Stimulated activated CD4-positive, alpha-beta T cell treated with anti-CD3 and anti-CD28 coated beads, Interleukin-15, amount 100 ng/mL, for 48 hours (primary cell): ENCODE measurements at regions not wholly inside any gene's neighbourhood (a gene's known extent, or its start where the extent isn't known, plus 50 kb on each side); places are given as distances from the start of the nearest gene placed in this dataset.

Experiments used
- DNase-seq, 2 donors: peaks; one replicate each; pipeline ENCODE4 v3.0.0-alpha.2; 2020; ENCODE audit warnings: low read depth in 2 of 2

DNA sequence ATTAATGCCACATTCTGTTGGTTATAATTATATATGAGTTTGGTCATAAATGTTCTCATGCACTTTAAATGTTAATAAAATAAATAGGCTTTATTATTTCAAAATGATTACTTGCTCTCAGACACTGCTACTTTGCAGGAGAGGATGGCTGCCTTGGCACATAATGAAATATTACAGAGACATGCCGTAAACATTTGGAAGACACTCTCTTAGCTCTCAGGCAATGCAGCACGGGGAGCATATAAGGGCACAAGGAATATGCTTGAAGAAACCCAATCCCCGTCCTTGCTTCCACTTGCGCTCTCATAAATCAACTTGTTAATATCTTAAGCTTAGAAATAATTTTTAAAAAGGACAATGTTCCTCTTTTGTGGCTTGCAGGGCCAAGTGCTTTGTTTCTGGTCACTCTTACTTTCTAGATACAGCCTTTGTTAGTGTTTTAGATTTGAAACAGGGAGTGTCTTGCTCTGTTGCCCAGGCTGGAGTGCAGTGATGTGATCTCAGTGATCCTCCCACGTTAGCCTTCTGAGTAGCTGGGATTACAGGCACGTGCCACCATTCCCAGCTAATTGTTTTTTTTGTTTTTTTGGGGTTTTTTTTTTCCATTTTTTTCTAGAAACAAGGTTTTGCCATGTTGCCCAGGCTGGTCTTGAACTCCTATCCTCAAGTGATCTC lies 445.0 kb downstream of the SPRY1 start:
- DNase-seq = no peak

DNA sequence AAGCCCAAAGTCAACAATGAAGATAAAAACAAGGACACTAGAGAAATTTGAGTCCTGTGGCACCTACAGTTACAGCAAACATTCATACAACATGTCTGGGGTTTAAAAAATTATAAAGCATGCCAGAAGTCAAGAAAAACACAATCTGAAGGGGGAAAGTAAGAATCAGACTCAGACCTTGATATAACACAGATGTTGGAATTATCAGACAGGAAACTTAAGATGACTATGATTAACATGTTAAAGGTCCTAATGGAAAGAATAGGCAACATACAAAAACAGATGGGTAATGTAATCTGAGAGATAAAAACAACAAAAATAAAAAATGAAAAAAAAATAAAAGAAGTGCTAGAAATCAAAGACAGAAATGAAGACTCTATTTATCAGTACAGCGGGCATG lies 446.5 kb downstream of the SPRY1 start:
- no peak for DNase-seq

DNA sequence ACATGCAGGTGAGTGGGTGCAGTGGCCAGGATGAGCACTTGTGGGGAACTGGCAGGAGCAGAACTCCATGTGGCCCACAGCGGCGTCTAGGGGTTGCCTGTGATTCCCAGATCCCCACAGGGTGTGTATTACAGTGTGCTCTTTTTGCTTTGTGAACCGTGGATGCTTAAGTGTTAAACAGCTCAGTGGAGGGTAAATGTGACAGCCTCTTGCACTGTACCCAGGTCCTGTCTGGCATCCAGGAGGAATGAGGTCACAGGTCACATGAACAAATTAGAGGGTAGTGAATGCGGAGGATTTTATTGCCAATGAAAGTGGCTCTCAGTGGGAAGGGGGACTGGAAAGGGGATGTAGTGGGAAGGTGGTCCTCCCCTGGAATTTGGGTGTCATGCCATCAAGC lies 447.8 kb downstream of the SPRY1 start:
- no peak for DNase-seq

DNA sequence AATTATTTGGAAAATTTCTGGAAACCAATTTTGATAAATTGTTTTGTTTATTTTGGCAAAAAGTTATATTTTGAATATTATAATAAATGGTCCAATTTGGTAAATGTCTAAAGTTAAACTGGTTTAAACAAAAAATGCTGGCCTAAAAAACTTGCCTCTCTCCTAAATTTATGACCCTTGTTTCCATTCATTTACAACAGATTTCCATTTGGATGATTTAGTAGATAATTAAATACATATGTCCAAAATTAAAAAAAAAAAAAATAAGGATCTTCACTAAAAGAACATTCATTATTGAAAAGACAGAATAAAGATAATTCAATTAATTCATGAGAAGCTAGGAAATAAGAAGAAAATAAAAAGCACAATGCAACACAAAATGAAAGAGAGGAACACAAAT lies 449.5 kb downstream of the SPRY1 start:
- no peak for DNase-seq

DNA sequence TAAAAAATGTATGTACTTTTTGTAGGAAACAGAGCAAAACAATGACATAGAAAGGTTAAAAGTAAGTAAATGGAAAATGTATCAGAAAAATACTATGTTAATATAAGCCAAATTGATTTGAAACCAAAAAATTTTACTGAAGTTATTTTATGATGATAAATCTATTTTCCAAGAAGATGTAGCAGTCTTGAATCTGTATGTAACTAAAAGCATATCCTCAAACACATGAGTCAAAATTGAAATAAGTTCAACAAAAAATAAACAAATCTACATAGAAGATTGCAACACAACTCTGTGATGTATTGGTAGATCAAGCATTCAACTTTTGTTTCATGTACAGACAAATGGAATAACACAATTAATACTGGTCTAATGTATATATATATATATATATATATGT lies 450.0 kb downstream of the SPRY1 start:
- no peak for DNase-seq

DNA sequence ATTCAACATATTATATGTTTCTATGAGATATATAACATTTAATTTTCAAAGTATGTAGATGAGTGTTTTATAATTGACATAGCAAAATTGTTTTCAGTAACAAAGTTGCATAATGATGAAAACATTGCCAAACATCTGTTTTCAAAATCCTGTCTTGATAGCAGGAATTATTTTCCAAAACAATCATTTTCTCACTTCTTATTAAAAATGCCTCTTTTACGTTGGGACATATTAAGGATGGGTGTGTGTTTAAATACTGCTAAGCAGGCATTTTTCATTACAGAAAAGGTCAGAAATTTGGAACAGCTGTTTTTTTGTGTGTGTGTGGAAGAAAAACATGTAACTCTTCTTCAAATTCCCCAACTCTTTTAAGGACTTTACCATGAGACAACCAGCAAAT lies 452.0 kb downstream of the SPRY1 start:
- DNase-seq = no peak

DNA sequence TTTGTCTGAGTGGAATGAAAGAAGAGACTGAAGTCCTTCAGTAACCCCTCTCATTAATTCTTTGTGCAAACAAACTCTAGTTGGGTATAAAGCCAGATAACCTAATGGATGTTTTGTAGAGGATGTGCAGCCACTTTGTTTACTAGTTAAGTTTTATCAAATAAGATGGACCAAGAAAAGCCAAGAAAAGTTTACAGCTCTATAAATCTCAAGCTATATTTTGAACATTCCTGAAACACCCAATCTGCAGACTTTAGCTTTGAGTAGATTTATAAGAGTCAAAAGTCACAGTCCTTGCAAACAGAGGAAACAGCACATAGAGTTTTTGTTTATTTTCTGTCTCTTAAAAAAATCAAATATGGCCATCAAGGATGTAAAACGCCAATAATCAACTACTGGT lies 452.9 kb downstream of the SPRY1 start:
- no peak for DNase-seq

DNA sequence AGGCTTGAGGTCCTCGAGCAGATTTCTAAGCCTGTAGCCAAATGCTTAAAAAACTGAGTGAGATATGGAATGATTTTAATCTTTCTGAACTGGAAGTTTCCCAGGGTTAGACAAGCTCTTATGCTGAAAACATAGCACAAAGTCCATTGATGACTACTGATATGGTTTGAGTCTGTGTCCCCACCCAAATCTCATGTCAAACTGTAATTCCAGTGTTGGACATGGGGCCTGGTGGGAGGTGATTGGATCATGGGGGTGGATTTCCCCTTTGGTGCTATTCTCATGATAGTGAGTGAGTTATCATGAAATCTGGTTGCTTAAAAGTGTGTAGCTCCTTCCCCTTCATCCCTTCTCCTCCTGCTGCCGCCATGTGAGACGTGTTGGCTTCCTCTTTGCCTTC lies 454.9 kb downstream of the SPRY1 start:
- no peak for DNase-seq

DNA sequence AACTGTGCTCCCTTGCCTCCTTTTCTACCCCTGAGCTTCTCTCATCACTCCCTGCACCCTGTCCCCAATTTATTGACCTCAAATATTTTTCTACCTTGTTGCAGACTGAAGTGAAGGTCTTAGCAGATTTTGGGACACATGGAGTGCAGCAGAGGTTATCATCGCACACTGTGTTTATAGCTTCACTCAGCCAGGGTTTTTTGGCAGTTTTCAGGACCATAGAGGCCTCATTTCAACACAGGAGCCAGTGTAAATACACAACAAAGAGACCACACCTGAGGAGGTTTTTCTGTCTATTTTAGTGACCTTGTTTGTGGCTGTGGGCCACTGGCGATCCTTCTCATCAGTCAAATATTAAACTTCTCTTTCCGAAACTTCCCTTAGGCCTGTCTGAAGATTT lies 457.1 kb downstream of the SPRY1 start:
- no peak for DNase-seq

DNA sequence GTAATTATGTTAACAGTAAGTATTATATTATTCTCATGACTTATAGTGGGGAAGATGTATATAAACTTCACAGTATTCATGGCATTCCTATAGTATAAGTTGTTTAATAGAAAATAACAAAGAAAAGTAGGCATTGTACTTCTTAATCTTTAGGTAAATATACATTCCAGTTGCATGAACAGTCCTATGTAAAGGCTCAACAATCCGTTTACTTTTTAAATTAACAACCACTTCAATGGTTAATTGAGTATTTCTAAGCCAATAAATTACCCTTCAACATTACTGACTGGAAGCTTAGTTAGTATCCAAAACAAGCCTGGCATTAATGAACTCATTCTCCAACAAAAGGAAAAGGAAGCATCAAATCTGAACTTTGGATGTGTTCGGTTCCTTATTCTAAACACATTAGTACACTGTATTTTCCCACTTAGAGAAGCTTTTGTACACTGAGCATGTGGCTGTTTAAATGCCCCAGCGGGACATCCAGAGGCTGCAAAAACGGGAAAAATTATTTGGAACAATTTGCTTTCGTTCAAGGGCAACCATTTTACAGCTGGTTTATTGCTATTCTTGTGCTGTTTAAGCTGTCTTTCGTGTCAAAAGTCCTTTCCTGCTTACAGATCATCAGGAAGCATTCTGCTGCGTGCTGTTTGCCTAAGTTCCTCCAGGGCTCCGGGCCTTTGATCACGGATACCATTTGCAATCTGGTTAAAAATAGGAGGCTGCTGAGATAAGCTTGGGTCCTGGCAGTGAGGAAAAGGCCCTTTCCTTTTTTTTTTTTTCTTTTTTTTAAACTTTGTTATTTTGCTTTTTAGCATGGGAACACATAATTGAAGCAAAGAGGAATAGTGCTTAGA lies 460.3 kb downstream of the SPRY1 start:
- DNase-seq = no peak

DNA sequence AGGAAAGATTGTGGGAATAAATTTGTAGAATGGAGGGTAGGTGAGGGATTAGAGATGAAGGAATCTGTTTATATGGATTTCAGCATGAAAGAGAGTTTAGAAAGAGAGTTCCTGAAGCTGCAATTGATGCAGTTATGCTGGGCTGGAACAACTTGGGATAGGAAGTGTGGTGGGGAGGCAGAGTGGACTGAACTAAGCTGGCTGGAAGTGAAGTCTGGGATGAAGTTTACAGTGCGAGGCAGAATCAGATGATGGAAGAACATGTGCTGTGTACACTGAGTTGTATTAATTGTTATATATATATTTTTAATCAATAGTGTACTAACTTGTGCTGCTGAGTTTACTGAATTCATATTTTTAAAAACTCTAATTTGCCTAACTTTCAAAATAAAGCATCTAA lies 461.9 kb downstream of the SPRY1 start:
- DNase-seq = no peak

DNA sequence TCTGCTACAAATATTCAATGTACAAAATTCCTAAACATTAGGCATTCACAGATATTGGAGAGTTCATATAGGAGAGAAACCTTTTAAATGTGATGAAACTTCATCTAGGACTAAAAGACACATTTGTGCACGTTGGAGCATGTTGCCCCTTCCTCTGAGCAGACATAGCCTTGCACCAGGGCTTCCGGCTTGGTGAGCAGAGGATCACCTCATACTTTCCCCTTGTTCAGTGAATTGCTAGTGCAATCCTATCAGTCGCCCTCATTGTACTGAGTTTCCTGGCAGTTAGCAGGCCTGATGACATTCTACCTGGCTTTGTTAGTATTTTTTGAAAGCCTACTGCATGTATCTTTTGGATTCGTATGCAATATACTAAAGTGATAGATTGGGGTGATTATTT lies 466.2 kb downstream of the SPRY1 start:
- no peak for DNase-seq

DNA sequence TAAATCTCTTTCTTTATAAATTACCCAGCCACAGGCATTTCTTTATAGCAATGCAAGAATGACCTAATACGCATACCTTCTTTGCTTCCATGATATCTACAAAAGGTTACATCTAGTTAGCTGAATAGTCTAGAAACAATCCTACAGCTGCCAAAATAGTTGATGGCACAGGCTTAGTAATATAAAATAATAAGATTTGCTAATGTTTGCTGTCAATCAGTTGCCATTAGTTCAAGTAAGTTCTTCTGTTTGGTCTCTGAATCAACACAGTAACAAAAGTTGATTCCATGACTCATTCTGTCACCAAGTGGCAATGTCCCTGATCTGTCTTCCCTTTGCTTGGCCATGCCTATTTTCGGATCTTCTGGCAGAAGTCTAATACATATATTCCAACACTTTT lies 470.2 kb downstream of the SPRY1 start:
- DNase-seq = no peak

DNA sequence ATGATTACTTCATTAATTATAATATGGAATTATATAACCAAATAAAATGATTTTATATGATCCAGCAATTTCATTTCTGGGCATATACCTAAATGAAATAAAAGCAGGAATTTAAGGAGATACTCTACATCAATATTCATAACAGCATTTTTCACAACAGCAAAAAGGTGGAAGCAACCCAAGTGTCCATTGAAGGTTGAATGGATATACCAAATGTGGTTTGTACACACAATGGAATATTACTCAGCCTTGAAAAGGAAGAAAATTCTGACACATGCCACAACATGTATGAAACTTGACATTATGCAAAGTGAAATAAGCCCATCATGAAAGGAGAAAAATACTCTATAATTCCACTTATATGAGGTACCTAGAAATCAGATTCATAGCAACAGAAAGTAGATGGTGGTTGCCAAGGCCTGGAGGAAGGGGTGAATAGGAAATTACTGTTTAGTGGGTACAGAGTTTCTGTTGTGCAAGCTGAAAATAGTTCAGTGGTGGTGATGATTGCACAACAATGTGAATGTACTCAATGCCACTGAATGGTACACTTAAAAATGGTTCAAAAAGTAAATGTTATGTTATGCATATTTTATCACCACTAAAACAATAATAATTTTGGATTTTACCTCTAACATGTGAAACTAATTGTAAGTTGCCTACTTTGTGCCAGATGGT lies 471.5 kb downstream of the SPRY1 start:
- DNase-seq = no peak

DNA sequence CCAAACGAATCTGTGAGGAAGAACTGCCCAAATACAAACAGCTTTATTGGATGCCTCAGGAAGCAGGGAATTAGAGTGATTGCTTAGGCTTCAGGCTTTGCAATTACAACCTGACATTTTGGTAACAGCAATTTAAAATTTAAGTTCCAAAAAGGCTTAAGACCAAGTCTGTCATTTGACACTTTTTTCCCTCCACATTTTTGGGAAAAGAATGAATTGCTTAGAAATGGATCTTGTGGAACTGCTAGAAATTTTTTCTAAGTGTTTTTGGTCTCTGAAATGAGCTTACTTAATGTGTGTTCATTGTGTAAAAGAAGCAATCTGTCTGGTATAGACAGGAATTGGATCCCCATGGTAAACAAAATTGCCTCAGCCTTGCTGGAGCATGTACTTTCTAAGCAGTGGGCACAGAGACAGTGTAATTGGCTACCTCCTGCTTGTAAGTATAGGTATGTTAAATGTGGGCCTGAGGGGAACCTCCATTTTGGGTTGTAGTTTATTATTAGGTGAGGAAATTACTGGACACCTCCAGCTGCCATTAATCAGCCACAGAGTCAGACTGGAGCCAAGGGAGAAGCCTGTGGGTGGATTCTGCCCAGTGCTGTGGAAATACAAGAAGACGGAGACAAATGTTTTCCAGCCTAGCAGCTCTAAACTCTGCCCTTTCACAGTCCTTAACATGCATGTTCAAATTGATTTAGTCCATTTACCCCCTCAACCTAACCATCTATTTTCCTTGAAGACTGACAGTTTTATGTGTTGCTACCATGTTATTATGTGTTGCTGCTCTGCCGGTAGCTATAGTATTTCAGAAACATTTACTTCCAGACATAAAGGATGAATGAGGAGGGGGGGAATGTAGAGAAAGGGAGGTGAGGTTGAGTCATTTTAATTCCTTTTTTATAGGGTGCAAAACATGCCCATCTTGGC lies 473.0 kb downstream of the SPRY1 start:
- no peak for DNase-seq

DNA sequence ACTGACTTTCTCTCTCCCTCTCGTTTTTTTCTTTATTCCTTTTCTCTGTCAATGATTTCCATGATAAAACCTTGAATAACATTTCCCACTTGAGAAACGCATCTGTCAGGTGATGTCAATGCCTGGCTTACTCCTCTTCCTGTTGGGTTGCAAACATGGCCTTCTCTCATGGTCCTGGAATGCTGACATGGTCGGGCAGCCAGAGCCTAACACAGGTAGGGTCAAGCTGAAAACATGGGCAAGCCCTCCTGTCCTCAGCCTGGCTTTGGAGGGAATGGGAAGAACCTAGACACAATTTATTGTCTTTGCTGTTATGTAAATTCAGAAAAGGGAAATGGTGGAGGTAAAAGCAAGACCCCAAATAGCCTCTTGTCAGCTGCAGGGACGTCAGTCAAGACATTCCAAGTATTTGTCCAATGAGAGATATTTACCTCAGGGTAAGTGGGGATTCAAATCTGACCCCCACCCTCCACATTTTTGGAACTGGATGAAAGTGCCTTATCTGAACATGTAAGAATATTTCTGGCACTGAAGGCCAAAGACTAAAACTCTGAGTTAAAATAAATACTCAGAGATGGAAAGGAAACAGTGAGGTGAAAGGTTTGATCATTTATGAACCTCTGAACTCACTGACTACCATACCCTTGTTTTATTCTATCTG lies 473.8 kb downstream of the SPRY1 start:
- no peak for DNase-seq

DNA sequence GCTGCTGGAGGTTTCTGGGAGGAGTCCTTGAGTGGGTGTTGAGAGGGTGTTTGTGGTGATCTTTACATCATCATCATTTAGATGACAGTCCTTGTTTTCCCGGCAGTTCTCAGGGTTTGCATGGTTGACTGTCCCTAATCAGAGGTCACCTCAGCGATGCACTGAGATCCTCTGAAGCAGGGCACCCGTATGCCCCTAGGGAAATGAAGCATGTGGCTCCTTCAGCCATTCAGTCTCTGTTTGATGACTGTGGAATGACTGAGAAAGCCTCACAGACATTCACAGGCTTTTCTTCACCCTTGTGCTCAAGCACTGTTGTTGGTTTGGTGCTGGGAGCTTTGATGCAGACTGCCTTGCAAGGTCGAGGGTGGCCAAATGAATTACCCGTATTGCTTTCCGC lies 474.7 kb downstream of the SPRY1 start:
- no peak for DNase-seq

DNA sequence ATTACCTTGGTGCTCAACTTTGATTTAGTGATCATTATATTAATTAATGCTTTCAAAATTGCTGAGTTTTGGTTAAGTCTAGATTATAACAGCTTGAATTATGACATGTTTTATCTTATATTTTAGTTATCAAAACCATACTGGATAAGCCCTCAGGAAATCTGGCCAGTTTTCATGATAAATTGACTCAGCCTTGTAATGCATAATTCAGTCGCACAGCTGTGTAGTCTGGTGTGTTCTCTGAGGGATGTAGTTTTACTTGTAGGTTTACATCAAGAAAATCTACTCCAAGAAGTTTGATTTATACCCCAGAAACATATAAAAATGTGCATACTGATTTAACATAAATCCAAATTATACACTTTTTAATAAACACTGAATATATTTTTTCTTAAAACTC lies 477.5 kb downstream of the SPRY1 start:
- no peak for DNase-seq

DNA sequence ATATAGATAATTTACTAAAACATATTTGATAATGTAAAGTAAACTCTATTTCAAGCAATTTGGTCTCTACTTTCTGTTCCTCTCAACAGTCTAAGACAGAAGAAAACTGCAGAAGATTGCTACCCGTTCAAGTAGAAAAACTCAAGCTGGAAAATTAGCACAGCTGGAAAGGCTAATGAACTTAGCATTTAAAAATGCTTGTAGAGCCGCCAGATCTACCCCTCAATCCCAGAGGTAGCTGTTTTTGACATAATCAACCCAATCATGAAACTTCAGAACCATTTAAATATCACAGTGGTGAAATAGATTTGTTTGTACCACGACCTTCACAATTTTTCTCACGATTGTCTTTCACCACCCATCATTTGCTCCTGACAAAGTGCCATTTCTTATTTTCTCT lies 479.5 kb downstream of the SPRY1 start:
- no peak for DNase-seq

DNA sequence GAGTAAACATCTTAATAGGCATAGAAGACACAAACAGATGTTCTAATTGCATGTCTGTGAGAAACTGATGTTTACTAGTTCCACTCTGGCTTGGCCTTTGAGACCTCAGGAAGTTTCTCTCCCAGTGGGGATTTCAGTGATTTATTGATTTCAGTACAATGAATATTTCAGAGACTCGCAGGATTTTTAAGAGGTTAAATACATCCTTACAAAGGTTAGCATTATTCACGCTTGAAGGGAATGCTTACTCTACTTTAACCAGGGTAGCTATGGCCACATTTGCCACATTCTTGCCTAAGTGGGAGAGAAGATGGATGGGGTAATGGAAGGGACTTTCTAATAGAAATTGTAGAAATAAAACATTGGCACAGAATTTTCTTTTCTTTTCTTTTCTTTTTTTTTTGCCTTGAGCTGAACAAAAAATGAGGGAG lies 480.1 kb downstream of the SPRY1 start:
- no peak for DNase-seq

DNA sequence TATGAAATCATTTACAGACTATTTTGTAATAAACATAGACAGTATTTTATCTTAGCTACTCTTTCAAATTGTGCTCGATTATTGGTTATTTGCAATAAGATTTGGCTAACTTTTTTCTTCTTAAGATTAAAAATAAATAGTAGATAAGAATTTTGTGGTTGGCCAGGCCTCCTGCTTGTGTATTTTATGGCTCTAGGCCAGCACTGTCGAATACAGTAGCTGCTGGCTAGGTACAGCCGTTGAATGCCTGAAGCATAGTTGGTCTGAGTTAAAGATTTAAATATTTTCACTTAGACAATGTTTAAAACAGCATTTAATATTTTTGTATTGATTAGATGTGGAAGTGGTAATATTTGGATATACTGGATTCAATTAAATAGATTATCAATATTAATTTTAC lies 481.0 kb downstream of the SPRY1 start:
- DNase-seq = no peak
